ENCODE measurements at regions not wholly inside any gene's neighbourhood (a gene's known extent, or its start where the extent isn't known, plus 50 kb on each side); places are given as distances from the start of the nearest gene placed in this dataset.

DNA sequence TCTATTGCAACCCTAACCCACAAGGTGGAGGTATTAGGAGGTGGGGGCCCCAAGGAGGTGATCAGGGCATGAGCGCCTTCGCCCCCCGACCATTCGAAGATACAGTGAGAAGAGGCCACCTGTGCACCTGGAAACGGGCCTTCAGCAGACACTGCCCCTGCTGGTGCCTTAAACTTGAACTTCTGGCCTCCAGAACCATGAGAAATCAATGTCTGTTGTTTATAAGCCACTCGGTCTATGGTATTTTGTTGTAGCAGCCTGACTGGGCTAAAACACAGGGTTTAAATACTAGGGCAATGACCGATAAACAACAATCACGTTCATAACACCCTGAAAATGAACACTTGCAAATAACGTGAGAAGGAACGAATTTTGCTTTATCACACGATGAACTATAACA lies 85.2 kb upstream of the USP29 start:
- TF ChIP-seq, protein P1, sequence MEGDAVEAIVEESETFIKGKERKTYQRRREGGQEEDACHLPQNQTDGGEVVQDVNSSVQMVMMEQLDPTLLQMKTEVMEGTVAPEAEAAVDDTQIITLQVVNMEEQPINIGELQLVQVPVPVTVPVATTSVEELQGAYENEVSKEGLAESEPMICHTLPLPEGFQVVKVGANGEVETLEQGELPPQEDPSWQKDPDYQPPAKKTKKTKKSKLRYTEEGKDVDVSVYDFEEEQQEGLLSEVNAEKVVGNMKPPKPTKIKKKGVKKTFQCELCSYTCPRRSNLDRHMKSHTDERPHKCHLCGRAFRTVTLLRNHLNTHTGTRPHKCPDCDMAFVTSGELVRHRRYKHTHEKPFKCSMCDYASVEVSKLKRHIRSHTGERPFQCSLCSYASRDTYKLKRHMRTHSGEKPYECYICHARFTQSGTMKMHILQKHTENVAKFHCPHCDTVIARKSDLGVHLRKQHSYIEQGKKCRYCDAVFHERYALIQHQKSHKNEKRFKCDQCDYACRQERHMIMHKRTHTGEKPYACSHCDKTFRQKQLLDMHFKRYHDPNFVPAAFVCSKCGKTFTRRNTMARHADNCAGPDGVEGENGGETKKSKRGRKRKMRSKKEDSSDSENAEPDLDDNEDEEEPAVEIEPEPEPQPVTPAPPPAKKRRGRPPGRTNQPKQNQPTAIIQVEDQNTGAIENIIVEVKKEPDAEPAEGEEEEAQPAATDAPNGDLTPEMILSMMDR (IDR thresholded peaks at IDR 0.05; ENCODE audit: borderline replicate concordance, extremely low read depth, low read length, poor library complexity, severe bottlenecking) = no peak
- TF ChIP-seq EZH2 (IDR thresholded peaks at IDR 0.05; ENCODE audit: borderline replicate concordance, low read depth, low read length, severe bottlenecking) = no peak
